ENCODE measurements at regions not wholly inside any gene's neighbourhood (a gene's known extent, or its start where the extent isn't known, plus 50 kb on each side); places are given as distances from the start of the nearest gene placed in this dataset.

DNA sequence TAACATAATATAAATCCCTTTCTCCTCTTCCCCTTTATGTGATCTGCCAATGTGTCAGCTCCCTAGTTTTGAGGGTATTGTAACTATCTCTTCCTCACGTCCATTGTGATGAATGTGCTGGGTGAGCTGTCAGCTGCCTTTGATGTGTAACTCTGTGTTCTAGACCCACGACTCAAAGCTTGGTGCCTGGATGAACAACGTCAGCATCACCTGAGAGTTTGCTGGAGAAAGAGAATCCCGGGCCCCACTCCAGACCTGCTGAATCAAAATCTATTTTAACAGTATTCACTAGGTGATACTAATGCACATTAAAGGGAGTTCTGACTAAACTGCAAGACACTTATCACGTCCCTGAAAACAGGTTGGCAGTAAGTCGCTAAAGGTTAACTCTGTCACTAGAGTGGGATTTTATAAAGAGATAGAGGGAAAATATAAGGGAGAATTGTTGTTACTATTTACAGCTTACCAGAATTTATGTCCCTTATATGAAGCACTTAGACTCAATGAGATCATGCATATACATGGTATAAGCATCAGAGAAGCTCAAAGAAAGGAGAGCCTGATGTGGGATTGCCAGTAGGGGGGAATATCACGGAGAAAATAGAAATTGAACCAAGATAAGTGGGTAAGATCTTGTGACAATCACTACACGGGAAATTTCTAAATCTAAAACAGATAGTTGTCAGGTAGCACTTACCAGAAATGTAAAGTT is 423.8 kb upstream of the SLC30A5 start:
- no TSS peak for BruUV-seq (replicated peaks)
- Histone ChIP-seq H3K27me3 (replicated peaks; ENCODE audit: insufficient read depth, low read depth, low read length, poor library complexity) (no peaks in the 10 kb centered on the region), H3K4me3 (ENCODE audit: low read depth, low read length, poor library complexity, severe bottlenecking) (no peak overlapping the region), H3K9me3 (ENCODE audit: low read depth, low read length, poor library complexity, severe bottlenecking) (no peaks in the 10 kb centered on the region), H3K36me3 (ENCODE audit: insufficient read depth, low read length, poor library complexity, severe bottlenecking) (no peaks in the 10 kb centered on the region), H3K27ac (ENCODE audit: low read depth, low read length, poor library complexity, severe bottlenecking) (no peak overlapping the region), H3K4me1 (ENCODE audit: insufficient read depth, low read length, poor library complexity, severe bottlenecking) (no peaks in the 10 kb centered on the region)
- DNase-seq (ENCODE audit: low spot score): no peak
- intact Hi-C loops (cut with micrococcal nuclease; ENCODE audit: unreplicated experiment): no loop called here
- ChIA-PET CTCF (no interaction called here), POLR2A (ENCODE audit: low non-redundant PET) (no interaction called here)
- TF ChIP-seq EZH2 (IDR thresholded peaks at IDR 0.05; ENCODE audit: borderline replicate concordance, low read depth, low read length, poor library complexity, severe bottlenecking) (no peak), CTCF (conservative IDR thresholded peaks at IDR 0.05; ENCODE audit: low read depth, low read length) (no peak)

DNA sequence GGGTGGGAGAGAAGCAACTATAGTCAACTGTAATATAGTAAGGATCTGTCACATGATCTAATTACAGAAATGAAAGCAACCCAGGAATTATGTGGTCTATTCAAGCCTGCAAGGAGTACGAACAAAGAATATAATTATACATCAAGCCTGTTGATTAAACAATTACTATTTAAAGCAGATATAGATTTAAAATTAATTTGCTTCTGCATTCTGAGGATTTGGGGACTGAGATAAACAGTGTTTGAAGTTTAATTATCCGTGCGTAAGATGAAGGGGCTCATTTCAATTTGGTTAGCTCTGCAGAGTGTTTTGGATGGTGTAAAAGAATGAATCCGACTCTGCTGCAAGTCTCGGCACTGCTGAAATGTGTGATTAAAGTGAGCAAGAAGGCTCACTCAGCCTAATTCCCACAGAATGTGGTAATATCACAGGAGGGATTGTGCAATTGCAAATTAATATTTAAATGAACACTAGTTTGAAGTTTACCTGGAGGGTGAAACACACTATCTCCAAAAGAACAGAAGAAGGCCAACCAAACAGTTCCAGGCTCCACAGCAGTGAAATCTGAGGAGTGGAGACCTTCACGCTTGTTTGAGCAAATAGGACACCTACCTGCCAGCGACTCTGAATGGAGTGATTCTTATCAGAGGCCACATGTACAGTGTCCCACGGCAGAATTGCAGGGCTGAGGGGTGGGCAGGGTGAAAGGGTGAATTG is 420.6 kb upstream of the SLC30A5 start:
- CTCF ChIA-PET: no interaction called here
- H3K4me3 ChIP-seq (ENCODE audit: low read depth, low read length, poor library complexity, severe bottlenecking): no peak overlapping the region
- H3K27ac ChIP-seq (ENCODE audit: low read depth, low read length, poor library complexity, severe bottlenecking): no peak overlapping the region
- H3K9me3 ChIP-seq (ENCODE audit: low read depth, low read length, poor library complexity, severe bottlenecking): no peaks in the 10 kb centered on the region
- no peaks in the 10 kb centered on the region for H3K4me1 ChIP-seq (ENCODE audit: insufficient read depth, low read length, poor library complexity, severe bottlenecking)
- H3K36me3 ChIP-seq (ENCODE audit: insufficient read depth, low read length, poor library complexity, severe bottlenecking): no peaks in the 10 kb centered on the region
- no peak for DNase-seq (ENCODE audit: low spot score)
- no peaks in the 10 kb centered on the region for H3K27me3 ChIP-seq (replicated peaks; ENCODE audit: insufficient read depth, low read depth, low read length, poor library complexity)
- no TSS peak for BruUV-seq (replicated peaks)
- POLR2A ChIA-PET (ENCODE audit: low non-redundant PET): no interaction called here
- intact Hi-C loops (cut with micrococcal nuclease; ENCODE audit: unreplicated experiment): no loop called here
- no peak for TF ChIP-seq EZH2 (IDR thresholded peaks at IDR 0.05; ENCODE audit: borderline replicate concordance, low read depth, low read length, poor library complexity, severe bottlenecking)
- TF ChIP-seq CTCF (conservative IDR thresholded peaks at IDR 0.05; ENCODE audit: low read depth, low read length): no peak

- intact Hi-C loops (cut with micrococcal nuclease; ENCODE audit: unreplicated experiment): no loop called here
- BruUV-seq (replicated peaks): no TSS peak
Measured at GRCh38 chr5:68673823-68674180, 420.0 kb upstream of the SLC30A5 start.

More at GRCh38 chr5:68673823-68674180, 420.0 kb upstream of the SLC30A5 start:
- Histone ChIP-seq H3K4me3 (ENCODE audit: low read depth, low read length, poor library complexity, severe bottlenecking) (no peak overlapping the region), H3K27me3 (replicated peaks; ENCODE audit: insufficient read depth, low read depth, low read length, poor library complexity) (no peaks in the 10 kb centered on the region), H3K4me1 (ENCODE audit: insufficient read depth, low read length, poor library complexity, severe bottlenecking) (no peaks in the 10 kb centered on the region), H3K36me3 (ENCODE audit: insufficient read depth, low read length, poor library complexity, severe bottlenecking) (no peaks in the 10 kb centered on the region), H3K27ac (ENCODE audit: low read depth, low read length, poor library complexity, severe bottlenecking) (no peak overlapping the region), H3K9me3 (ENCODE audit: low read depth, low read length, poor library complexity, severe bottlenecking) (no peaks in the 10 kb centered on the region)
- CTCF ChIA-PET: no interaction called here
- TF ChIP-seq EZH2 (IDR thresholded peaks at IDR 0.05; ENCODE audit: borderline replicate concordance, low read depth, low read length, poor library complexity, severe bottlenecking) (no peak), CTCF (conservative IDR thresholded peaks at IDR 0.05; ENCODE audit: low read depth, low read length) (no peak)
- no peak for DNase-seq (ENCODE audit: low spot score)
- POLR2A ChIA-PET (ENCODE audit: low non-redundant PET): no interaction called here

Measured in A673 (cell line).